C4-2B (cell line): ENCODE measurements at regions not wholly inside any gene's neighbourhood (a gene's known extent, or its start where the extent isn't known, plus 50 kb on each side); places are given as distances from the start of the nearest gene placed in this dataset.

ENCODE experiments used
- CTCF ChIP-seq: fragments of 450-650 bp; conservative IDR thresholded peaks from 2 replicates; pipeline ENCODE4 v1.5.1; 2017; ENCODE audit warnings: mild to moderate bottlenecking
- ZFX ChIP-seq: fragments of 450-650 bp; IDR thresholded peaks from 2 replicates; pipeline ENCODE4 v1.6.1; 2017

GRCh38 chr2:15706986-15707632 lies 115.4 kb downstream of the DDX1 start:
- TF ChIP-seq CTCF (no peak), ZFX (no peak)
